Stomach (tissue), 4 donors: ENCODE measurements at regions not wholly inside any gene's neighbourhood (a gene's known extent, or its start where the extent isn't known, plus 50 kb on each side); places are given as distances from the start of the nearest gene placed in this dataset.

Experiments used
- EP300 ChIP-seq: sonication (generic); formaldehyde crosslinking; IDR thresholded peaks from one replicate; pipeline ENCODE4 v1.6.1; 2017; ENCODE audit warnings: antibody characterized with exemption
- POLR2A ChIP-seq, 4 donors: fragments of 450-650 bp; IDR thresholded peaks; one replicate each; pipeline ENCODE4 v1.6.1; 2016; ENCODE audit warnings: antibody characterized with exemption in 4 of 4, control low read depth in 2 of 4, mild to moderate bottlenecking in 1 of 4, moderate library complexity in 1 of 4
- POLR2AphosphoS5 ChIP-seq, 3 donors: sonication (generic); formaldehyde crosslinking; IDR thresholded peaks; one replicate each; pipeline ENCODE4 v1.6.1; 2016; ENCODE audit warnings: antibody characterized with exemption in 3 of 3
- TF ChIP-seq, protein P1 (sequence below), 7 experiments: fragments of 450-650 bp in 4 of 7; fragments of 200-600 bp in 3 of 7; sonication (generic) in 3 of 7; IDR thresholded peaks; one replicate each; pipeline ENCODE4 v1.5.1; 2016 to 2019; ENCODE audit warnings: antibody characterized with exemption in 7 of 7, control low read depth in 2 of 7, mild to moderate bottlenecking in 1 of 7

DNA sequence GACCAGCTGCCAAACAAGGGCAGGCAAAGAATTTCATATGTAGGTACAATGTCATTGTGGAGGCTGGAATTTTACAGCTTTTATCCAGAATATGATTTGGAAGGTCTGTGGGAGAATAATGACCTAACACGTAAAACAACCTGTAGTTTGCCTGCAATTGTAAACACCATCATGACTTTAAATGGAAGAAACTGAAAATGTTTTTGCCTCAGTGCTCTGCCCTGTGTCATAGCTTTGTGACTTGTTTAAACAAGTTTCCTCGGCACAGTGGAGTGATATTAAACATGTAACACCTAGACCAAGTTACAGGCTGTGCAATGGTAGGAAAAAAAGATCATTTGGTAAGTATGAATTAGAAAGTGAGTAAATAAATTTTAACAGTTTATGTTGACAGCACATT is 171.6 kb upstream of the MBNL1 start:
- TF ChIP-seq, protein P1, sequence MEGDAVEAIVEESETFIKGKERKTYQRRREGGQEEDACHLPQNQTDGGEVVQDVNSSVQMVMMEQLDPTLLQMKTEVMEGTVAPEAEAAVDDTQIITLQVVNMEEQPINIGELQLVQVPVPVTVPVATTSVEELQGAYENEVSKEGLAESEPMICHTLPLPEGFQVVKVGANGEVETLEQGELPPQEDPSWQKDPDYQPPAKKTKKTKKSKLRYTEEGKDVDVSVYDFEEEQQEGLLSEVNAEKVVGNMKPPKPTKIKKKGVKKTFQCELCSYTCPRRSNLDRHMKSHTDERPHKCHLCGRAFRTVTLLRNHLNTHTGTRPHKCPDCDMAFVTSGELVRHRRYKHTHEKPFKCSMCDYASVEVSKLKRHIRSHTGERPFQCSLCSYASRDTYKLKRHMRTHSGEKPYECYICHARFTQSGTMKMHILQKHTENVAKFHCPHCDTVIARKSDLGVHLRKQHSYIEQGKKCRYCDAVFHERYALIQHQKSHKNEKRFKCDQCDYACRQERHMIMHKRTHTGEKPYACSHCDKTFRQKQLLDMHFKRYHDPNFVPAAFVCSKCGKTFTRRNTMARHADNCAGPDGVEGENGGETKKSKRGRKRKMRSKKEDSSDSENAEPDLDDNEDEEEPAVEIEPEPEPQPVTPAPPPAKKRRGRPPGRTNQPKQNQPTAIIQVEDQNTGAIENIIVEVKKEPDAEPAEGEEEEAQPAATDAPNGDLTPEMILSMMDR (IDR thresholded peaks at IDR 0.05), result no peak
- TF ChIP-seq POLR2A (IDR thresholded peaks at IDR 0.05), result no peak
- TF ChIP-seq POLR2AphosphoS5 (IDR thresholded peaks at IDR 0.05), result peak in 2 of 3 donors; percentile 43 to 79
- peak; percentile 59 for TF ChIP-seq EP300
